Ascending aorta (tissue), 2 donors: ENCODE measurements at regions not wholly inside any gene's neighbourhood (a gene's known extent, or its start where the extent isn't known, plus 50 kb on each side); places are given as distances from the start of the nearest gene placed in this dataset.
"Not testable (repeated sequence)": the region's sequence is repeated elsewhere in the genome, so short reads cannot be mapped to it uniquely, and the experiment has no call there.

Source experiments
- DNase-seq, 2 donors: peaks; one replicate each; pipeline ENCODE4 v3.0.0-alpha.2; 2019; ENCODE audit warnings: low spot score in 2 of 2
- H3K27ac ChIP-seq, 2 donors: fragments of 200-600 bp; sonication (generic); one replicate each; pipeline ENCODE4 v1.5.1; 2016 to 2017; ENCODE audit warnings: mild to moderate bottlenecking in 1 of 2
- H3K27me3 ChIP-seq: fragments of 200-600 bp; sonication (generic); one replicate; pipeline ENCODE4 v1.5.1; 2017
- H3K36me3 ChIP-seq, 2 donors: fragments of 200-600 bp; sonication (generic); one replicate each; pipeline ENCODE4 v1.5.1; 2016
- H3K4me1 ChIP-seq, 2 donors: fragments of 200-600 bp; sonication (generic); one replicate each; pipeline ENCODE4 v1.5.1; 2016 to 2017; ENCODE audit warnings: mild to moderate bottlenecking in 1 of 2
- H3K4me3 ChIP-seq, 2 donors: fragments of 200-600 bp; sonication (generic); one replicate each; pipeline ENCODE4 v1.5.1; 2016 to 2017; ENCODE audit warnings: mild to moderate bottlenecking in 1 of 2
- H3K9me3 ChIP-seq, 2 donors: fragments of 200-600 bp; sonication (generic); one replicate each; pipeline ENCODE4 v1.5.1; 2016
- intact Hi-C: fragments of 100-400 bp; cut with DNase I; formaldehyde crosslinking; loops from one replicate; pipeline ENCODE4 v1.15.1; 2023
- TF ChIP-seq, protein P1 (sequence below), 3 experiments: fragments of 200-600 bp in 2 of 3; fragments of 450-650 bp in 1 of 3; sonication (generic) in 2 of 3; IDR thresholded peaks; one replicate each; pipeline ENCODE4 v1.5.1; 2016 to 2019; ENCODE audit warnings: antibody characterized with exemption in 3 of 3, mild to moderate bottlenecking in 1 of 3, moderate library complexity in 1 of 3

DNA sequence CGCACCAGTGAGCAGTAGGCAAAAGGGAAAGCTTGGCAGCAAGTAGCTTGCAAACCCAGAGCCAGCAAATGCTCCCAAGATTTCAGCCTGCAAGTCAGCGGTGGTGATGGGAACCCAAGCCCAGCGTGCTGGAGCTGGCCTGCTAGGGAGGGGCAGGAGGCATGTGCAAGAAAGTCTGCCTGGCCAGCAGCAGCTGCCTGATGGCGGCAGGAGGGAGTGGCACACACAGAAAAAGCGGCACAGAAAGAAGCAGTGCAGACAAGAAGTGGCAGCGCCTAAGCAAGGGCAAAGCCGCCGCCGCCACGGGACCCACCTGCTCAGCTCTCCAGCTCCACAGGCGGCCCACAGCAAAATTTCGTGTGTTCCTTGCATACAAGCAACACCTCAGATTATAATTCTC is 1206.5 kb upstream of the PABPC4L start:
- no peak overlapping the region for H3K27ac ChIP-seq
- H3K36me3 ChIP-seq = no peaks in the 10 kb centered on the region
- no peaks in the 10 kb centered on the region for H3K4me1 ChIP-seq
- intact Hi-C loops = no loop called here
- H3K27me3 ChIP-seq = no peaks in the 10 kb centered on the region
- TF ChIP-seq, protein P1, sequence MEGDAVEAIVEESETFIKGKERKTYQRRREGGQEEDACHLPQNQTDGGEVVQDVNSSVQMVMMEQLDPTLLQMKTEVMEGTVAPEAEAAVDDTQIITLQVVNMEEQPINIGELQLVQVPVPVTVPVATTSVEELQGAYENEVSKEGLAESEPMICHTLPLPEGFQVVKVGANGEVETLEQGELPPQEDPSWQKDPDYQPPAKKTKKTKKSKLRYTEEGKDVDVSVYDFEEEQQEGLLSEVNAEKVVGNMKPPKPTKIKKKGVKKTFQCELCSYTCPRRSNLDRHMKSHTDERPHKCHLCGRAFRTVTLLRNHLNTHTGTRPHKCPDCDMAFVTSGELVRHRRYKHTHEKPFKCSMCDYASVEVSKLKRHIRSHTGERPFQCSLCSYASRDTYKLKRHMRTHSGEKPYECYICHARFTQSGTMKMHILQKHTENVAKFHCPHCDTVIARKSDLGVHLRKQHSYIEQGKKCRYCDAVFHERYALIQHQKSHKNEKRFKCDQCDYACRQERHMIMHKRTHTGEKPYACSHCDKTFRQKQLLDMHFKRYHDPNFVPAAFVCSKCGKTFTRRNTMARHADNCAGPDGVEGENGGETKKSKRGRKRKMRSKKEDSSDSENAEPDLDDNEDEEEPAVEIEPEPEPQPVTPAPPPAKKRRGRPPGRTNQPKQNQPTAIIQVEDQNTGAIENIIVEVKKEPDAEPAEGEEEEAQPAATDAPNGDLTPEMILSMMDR (IDR thresholded peaks at IDR 0.05) = no peak
- no peak for DNase-seq
- H3K4me3 ChIP-seq = no peak overlapping the region
- H3K9me3 ChIP-seq = no peaks in the 10 kb centered on the region

DNA sequence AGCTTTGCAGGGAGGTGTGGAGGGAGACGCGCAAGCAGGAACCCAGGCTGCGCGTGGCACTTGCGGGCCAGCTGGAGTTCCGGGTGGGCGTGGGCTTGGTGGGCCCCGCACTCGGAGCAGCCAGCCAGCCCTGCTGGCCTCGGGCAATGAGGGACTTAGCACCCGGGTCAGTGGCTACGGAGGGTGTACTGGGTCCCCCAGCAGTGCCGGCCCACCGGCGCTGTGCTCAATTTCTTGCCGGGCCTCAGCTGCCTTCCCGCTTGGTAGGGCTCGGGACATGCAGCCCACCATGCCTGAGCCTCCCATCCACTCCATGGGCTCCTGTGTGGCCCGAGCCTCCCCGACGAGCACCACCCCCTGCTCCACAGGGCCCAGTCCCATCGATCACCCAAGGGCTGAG is 1205.0 kb upstream of the PABPC4L start:
- H3K27me3 ChIP-seq, H3K27ac ChIP-seq, DNase-seq, intact Hi-C loops, H3K4me3 ChIP-seq, H3K4me1 ChIP-seq, H3K9me3 ChIP-seq, H3K36me3 ChIP-seq: not testable (repeated sequence)

DNA sequence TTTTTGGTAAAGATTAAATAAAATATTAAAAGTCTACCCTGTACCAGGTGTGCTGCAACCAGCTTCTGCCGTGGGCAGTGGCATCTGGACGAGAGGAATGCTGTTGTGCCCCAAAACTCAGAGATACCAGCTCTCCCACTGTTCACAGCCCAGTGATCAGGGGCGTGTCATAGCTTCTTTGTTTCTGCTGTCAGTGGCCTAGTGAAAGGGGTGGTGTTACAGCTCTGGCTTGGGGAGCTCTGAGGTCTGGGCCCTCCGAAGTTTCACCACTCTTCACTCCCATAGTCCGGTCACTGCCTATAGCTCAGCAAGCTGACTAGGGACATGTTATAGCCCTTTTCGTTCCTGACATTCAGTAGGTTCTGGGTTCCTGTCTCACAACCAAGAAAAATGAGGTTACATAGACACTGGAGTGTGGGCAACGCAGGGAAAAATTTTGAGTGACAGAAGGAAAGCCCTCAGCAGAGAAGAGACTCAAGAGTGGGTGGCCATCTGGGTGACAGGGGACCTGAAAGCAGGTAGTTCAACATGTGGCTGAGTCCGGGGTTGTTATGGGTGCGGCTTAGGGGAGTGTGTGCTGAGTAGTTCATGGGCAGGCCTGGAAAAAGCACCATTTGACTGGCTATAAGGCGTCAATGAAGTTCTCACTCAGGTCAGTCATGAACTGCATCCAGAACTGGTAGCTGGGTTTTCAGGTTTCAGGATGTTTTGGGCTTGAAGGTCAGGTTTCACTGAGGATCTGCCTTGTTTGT is 1184.4 kb upstream of the PABPC4L start:
- no peak overlapping the region for H3K4me3 ChIP-seq
- TF ChIP-seq, protein P1 (IDR thresholded peaks at IDR 0.05) = no peak
- no peaks in the 10 kb centered on the region for H3K36me3 ChIP-seq
- intact Hi-C loops = no loop called here
- no peak overlapping the region for H3K27ac ChIP-seq
- H3K27me3 ChIP-seq = no peaks in the 10 kb centered on the region
- no peaks in the 10 kb centered on the region for H3K4me1 ChIP-seq
- H3K9me3 ChIP-seq = no peaks in the 10 kb centered on the region
- DNase-seq = no peak

DNA sequence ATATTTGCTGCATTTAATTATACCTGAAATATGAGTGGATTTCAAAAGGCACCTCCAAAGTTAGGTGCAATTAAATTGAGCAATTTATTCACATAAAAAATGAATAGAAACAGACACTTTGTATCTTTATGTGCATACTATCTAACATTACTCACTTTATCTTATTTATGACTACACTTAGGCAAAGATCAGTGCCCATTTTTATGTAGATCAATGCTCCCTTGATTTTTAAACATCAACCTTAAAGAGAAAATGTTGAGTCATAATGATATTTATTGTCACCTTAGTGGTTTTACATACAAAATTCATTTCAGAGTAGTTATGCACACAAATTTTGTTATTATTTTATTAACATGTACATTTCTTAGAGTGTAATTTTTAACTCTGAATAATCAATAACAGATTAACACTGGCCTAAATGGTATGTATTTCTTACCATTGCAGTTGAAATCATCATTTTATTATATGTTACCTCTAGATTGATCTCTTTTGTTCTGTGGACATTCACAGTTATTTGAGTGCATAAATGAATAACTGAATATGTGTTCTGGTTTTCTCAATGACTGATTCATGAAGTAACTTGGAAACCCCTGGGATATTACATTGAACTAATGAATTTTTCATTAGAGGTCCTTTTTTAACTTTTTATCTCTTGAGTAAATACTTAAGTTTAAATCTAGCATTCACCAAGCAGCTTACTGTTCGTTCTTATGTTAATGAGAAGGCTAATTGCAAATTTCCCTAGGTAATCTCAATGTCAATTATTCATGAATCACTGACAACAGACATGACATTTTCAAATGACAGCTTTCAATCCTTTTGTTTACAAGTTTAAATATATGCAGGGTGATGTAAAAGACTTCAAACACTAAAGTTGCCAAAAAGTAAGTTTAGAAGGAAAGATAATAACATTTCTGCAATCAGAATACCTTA is 1182.0 kb upstream of the PABPC4L start:
- DNase-seq = no peak
- Histone ChIP-seq H3K27me3 (no peaks in the 10 kb centered on the region), H3K9me3 (no peaks in the 10 kb centered on the region), H3K4me3 (no peak overlapping the region), H3K4me1 (no peaks in the 10 kb centered on the region), H3K36me3 (no peaks in the 10 kb centered on the region), H3K27ac (no peak overlapping the region)
- intact Hi-C loops = no loop called here
- TF ChIP-seq, protein P1 (IDR thresholded peaks at IDR 0.05) = no peak

DNA sequence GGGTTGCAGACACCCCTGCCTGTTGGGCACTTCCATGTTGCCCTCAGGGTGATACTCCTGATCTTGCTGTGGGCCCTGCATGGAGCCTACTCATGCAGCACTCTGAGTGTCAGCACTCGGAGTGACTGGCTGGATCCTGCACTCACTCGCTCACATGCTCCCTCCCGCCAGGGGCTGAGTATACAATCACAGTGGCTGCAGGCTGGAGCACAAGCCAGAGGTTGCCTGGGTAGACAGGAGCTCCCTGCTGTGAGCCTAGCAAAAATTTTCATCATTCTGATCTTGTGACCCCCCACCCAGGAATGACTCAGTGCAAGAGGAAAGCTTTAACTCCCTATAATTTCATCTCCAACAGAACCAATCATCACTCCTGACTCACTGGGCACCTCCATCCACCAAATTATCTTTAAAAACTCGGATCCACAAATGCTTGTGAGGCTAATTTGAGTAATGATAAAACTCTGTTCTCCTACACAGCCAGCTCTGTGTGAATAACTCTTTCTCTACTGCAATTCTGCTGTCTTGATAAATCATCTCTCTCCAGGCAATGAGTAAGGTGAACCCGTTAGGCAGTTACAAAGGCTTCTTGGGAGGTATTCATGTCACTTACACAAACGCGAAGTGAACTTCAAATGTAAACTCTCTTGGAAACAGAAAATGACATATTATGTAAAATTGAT is 1180.8 kb upstream of the PABPC4L start:
- TF ChIP-seq, protein P1 (IDR thresholded peaks at IDR 0.05) = no peak

More for the DNA sequence above, 1180.8 kb upstream of the PABPC4L start:
- no peaks in the 10 kb centered on the region for H3K4me1 ChIP-seq
- H3K36me3 ChIP-seq = no peaks in the 10 kb centered on the region
- no peak overlapping the region for H3K4me3 ChIP-seq
- no peak for DNase-seq
- no peaks in the 10 kb centered on the region for H3K9me3 ChIP-seq
- no peaks in the 10 kb centered on the region for H3K27me3 ChIP-seq
- H3K27ac ChIP-seq = no peak overlapping the region
- intact Hi-C loops = no loop called here
